Hematopoietic multipotent progenitor cell (in vitro differentiated cells): ENCODE measurements at regions not wholly inside any gene's neighbourhood (a gene's known extent, or its start where the extent isn't known, plus 50 kb on each side); places are given as distances from the start of the nearest gene placed in this dataset.
"Not testable (repeated sequence)": the region's sequence is repeated elsewhere in the genome, so short reads cannot be mapped to it uniquely, and the experiment has no call there.

Experiments
- DNase-seq, 3 donors: peaks; one replicate each; pipeline ENCODE4 v3.0.0-alpha.2; 2011 to 2015; ENCODE audit warnings: low read depth in 2 of 3, low spot score in 2 of 3

DNA sequence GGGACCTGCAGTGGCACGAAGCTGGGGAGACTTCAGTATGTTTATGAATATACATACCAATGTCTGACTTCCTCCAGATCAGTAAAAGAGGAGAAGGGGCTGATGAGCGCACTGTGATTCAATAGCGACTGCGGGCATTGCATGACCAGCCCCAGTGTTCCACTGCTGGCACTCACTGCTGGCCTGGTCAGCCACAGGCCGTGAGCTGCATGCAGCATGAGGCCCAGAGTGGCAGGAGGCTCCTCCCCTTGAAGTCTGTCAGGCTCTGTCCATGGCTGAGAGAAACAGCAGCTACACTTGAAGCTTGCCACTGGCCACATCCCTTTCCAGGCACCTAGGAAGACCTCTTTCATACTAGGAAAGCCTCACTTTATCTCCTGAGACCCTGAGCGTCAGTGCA is 265.9 kb upstream of the CDYL start:
- no peak for DNase-seq

DNA sequence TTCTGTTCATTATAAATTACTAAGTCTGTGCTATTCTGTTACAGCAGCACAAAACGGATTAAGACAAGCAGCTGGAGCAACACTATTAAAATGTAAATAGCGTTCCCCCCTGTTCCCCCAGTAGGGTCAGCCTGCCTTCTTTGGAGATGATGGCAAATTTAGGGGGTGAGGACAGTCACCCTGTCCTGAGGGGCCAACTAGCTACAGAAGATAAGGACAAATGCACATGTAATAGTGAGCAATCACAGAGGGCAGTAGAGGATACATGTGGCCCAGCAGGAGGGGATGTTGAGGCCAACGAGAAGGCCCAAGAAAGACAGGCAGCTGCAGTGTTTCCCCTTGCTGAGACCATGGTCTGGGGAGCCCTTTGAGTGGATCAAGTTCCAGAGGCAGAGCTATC is 266.7 kb upstream of the CDYL start:
- no peak for DNase-seq

DNA sequence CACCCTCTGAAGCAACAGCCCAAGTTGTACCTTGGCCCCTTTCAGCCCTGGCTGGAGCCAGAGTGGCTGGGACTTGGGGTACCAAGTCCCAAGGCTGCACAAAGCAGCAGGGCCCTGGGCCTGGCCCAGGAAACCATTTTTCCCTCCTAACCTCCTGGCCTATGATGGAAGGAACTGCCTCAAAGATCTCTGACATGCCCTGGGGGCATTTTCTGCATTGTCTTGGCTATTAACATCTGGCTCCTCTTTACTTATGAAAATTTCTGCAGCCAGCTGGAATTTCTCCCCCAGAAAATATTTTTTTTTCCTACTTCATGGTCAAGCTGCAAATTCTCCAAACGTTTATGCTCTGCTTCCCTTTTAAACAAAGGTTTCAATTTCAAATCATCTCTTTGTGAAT is 269.4 kb upstream of the CDYL start:
- DNase-seq = no peak

DNA sequence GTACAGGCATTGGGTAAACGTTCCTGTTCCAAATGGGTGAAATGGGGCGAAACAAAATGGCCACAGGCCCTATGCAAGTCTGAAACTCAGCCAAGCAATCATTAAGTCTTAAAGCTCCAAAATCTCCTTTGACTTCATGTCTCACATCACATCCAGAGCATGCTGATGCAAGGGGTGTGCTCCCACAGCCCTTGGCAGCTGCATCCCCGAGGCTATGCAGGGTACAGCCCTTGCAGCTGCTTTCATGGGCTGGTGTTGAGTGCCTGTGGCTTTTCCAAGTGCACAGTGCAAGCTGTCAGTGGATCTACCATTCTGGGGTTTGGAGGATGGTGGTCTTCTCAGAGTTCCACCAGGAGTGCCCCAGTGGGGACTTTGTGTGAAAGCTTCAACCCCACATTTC is 270.0 kb upstream of the CDYL start:
- no peak for DNase-seq

DNA sequence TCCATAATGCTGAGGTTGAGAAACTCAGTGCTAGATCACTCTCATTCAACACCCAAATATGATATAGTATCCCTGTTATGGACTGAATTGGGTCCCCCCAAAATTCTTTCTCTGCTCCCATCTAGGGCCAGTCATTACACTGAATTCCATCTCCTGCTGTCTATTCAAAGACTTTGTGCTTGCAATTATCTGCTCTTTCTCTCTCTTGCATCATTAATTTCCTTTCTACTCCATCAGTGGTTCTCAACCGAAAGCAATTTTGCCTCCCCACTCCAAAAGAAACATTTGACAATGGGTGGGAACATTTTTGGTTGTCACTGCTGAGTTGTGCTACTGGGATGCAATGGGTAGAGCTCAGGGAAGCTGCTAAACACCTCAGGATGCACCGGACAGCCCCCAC is 271.5 kb upstream of the CDYL start:
- DNase-seq = no peak

DNA sequence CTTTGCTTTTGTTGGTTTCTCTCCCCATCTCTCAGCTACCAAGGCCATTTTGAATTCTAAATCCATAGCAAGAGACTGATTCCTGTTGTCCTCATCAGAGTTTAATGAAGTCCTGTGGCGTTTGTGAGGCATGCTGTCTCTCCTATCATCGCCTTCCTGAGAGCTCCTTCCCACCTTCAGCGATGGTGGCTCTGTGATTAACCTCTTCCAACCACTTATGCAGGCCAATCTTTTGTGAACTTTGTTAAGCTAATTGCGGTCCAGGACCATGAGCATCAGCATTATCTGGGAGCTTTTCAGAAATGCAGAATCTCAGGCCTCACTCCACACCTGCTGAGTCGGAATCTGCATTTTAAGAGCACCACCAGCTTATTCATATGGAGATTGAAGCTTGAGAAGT is 272.5 kb upstream of the CDYL start:
- DNase-seq = no peak

DNA sequence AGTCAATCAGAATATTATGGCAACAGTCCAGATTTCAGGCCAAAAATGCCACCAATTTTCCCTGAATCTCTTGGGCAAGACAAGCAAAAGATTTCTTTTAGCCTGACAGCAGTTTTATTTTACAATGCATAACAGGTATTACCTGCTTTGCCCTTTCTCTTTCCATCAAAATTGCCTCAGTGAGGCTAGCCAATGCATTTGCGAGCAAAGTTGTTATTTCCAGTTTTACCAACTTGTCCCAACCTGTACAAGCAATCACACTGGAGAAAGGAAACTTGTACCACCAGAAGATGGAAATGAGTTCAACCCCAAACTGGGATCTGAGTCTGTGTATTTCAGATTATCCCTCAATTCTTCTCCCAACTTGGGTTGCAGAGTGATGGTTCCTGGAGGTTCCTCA is 279.9 kb upstream of the CDYL start:
- DNase-seq = no peak

DNA sequence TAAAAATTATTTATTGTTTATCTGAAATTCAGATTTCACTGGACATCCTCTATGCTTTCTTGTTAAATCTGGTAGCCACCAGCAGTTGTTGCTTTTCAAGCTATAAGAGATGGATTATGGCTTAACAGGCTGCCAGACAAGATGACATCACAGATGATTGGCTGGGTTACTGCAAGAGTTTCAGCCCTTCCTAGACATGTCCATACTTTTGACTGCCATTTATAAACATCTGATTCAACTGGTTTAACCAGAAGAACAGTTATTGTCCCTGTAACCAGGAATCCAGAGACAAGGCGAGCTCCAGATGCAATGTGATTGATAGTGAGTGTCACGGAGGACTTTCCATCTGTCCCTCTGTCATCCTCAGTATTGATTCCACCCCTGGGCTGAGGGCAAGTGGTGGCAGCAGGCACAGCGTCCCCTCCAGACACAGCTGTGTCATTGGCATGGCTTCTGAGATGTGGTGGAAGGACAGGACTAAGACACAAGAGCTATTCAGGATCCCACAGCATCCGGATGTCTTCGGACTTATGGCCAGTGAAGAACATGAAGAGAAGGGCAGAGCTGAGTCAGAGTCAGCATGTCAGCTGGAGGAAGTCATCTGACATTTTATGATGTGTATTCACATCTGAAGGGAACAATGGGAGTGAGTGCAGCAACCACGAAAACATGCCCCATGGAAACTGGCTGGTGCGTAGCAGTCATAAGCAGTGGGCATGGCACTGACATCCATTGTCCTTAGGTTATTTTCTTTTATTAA is 284.5 kb upstream of the CDYL start:
- DNase-seq = no peak

DNA sequence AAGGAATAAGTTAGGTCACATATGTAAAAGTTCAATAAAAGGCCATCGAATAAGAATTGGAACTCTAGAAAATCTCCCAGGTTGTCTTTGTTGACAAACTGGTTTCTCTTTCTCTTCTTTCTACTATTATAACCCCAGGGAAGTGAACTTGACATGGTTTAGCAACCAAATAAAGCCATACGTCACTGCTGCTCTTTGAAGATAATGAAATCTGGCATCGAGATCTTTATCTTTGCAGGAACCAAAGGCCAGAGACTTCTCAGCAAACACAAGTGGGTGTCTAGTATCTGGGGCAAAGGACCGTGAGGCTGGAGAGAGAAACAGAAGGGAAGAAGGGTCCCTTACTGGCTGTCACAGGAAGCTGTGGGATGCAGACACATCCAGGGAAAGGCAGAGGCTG is 286.7 kb upstream of the CDYL start:
- DNase-seq = no peak

DNA sequence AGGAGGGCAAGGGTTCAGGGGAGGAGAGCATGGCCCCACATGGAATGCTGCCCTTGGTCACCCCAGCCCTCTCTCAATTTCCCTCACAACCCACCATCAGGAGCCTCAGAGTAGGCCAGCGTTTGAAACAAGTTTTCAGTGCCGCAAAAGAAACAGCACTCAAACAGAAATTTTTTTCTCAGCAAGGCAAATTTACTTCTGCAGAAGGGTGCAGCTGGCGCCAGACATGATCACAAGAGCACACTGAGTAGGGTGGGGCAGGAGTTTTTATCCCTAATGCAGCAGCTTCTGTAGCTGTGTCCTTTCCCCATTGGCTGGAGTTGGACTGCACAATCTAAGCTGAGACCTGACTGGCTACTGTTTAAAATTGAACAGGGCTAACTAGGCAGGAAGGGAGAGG is 287.8 kb upstream of the CDYL start:
- no peak for DNase-seq

DNA sequence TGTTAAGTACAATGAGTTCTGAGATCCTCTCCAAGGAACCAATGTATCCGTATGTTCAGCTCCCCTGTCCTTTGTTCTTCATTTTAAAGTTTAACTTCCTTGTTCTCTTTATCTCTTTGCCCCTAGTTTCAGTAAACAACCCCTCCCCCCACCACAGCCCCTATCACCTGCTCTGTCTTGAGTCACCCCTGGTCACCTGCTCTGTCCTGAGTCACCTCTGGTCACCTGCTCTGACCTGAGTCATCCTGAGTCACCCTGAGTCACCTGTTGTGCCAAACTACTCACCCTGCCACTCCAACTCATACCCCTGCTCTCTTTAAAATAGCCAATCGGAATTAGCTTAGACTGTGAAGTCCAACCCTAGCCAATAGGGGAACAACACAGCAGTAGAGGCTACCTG is 288.7 kb upstream of the CDYL start:
- no peak for DNase-seq

DNA sequence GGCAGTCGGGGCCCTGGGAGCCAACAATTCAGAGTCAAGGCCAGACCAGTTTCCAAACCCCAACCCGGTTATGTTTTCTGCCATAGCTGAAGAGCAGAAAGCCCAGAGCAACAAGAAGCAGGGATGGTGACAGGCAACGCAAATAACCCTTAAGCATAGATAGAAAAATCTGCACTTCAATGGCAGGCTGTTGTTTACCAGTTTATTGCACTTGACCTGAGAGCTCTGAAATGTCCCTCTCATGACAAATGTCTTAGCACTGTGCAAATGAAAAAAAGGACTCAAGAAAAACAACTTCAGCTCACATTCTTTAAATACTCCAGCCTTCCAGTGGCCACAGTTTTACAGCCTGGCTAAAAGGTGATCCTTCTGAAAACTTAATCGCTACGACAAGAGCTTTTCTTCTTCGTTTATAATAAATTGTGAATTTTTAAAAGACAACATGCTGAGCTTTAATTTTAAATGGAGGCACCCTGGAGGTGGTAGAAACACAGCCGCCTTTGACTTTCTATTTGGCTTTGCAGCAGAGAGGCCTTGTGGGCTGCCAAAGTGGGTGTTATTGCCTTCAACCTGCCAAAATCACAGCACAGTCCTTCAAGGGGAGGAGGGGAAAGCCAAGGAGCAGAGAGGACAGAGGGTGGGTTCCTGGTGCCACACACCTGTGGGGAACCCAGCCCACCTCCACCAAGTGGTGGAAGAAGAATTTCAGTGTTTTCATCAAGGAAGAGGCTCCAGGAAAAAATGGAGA is 289.5 kb upstream of the CDYL start:
- DNase-seq = no peak

DNA sequence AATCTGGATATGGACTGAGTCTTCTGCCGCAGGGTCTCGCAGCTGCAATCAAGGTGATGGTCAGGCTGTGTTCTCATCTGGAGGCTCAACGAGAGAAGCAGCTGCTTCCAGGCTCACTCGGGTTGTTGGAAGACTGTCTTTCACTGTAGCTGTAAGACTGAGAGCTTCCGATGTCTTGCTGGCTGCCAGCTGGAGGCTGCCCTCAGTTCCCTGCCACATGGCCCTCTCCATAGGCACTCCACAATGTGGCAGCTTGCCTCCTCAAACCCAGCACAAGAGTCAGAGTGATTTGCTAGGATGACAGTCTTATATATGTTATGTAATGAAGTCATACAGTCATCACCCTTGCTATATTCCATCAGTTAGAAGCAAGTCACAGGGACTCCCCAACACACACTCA is 290.5 kb upstream of the CDYL start:
- DNase-seq = no peak

DNA sequence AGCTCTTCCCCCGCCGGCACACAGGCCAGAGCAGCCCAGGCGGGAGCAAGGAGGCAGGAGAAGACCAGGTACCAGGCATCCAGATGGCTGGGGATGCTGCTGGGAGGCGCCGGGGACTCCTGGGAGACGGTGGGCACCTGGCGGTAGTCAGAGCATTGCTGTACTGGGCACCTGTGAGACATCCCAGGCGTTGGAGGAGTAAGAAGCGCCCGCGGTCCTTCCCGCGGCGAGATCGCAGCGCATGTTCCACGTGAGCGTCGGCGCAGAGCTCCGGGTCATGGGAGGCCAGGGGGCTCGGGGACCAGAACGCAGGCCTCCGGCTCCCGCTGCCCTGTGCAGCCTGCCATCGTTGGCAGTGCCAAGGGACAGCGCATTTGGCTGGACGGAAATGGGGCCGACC is 293.7 kb upstream of the CDYL start:
- DNase-seq = no peak

DNA sequence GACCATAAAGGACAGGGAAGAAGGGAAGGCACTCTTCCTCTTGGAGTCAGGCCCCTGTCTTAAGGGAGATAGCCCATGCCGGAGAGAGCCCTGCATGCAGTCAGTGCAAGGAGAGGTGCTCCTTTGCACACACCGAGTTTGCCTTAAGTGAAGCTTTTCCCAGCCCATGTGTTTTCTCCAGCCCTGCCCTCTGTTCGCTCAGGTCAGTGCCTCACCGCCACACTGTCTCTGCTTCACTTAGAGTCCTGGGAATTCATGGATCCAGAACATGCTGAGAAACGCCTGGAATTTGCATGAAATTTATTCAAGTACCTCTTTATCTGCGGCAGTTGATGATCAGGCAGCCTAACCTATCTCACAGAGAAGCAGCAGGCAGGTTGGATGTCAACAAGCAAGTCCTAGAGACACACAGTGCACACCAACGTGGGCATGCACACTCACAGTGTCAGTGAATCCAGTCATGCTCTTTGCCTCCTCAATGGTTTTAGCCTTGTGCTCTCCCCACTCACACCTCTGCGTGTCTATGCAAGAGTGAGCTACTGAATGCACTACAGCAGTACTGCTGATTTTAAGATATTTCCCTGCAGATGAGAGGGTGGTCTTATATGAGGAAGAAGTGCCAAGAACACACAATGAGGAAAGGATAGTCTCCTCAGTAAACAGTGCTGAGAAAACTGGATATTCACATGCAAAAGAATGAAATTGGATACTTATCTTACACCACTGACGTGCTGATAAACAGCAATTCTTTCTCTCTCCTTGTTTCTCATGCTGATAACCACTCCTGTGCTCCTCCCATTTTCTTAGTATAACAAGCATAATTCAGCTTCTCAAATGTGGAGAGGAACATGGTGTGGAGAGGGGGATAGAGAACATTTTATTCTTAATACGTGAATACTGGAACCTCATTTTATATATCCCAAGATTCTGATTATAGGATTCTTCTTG is 295.1 kb upstream of the CDYL start:
- DNase-seq = no peak

DNA sequence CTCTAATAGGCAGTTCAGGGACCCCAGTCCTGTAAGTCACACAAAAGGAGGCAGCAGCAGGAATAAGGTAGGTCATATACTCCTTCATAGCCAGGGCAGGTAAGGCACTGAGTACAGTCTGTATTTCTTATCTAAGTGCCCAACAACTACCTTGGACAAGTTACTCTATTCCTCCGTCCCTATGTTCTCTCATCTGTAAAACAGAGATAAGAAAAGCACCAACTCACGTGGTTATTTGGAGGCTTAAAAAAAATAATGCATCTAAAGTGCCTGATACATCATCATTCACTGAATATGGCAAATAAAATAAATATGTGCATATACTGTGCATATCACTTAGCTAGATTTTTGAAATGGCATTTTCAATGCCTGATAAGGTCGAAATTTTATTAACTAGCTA is 298.1 kb upstream of the CDYL start:
- no peak for DNase-seq

DNA sequence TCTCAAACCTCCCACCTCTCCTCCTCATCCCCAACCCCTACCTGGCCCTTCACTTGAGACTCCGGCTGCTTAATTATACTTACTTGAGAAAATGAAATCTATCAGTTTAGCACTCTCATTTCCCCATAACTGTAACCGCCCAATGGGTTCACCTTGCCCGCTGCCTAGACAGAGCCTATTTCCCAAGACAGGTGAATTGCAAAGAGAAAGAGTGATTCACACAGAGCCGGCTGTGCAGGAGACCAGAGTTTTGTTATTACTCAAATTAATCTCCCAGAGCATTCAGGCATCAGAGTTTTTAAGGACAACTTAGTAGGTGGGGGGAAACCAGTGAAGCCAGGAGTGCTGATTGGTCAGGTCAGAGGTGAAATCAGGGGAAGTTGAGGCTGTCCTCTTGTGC is 301.4 kb upstream of the CDYL start:
- DNase-seq = no peak

DNA sequence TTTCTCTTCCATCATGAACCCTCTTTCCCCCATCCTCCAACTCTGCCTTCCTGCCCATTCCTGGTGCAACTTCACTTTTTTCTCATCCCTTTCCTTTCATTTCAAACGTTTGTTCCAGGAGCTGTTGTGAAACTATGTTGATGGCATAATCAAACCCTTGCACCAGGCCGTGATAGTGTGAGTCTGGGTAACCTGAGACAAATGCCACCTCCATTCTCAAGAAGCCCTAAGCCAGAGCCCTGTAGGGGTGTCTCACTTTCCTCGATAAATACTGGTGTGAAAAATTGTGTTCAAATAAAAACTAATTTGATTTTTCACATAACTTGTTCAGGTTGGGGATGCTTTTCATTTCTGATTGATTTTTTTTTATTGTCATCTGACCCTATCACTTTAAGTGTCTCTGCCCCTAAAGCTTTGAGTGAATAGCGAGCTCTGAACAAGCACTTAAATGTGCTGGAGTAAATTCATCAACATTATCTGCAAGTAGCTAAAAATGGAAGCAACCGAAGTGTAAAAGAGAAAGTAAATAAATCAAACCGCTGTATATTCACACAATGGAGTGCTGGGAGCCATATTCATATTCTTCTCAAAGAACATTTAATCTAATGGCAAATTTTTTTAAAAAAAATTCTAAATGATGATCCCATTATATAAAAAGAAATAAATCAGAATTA is 303.1 kb upstream of the CDYL start:
- no peak for DNase-seq

DNA sequence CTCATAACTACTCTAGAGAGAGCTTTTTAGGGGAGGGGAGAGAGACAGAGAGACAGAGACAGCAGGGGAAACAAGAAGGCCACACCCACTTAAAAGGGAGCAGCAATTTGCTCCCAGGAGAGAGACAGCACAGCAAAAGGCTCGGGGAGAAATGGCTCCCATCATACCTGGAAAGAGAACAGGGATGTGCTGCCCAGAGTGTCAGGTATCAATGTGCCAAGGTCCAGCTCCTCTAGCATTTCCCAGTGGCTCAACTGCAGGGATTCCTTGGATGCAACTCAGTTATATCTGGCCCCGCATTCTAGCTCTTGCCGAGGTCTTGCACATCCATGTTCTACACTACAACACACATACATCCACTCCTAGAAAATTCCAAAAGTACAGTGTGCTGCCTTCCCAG is 304.0 kb upstream of the CDYL start:
- no peak for DNase-seq

DNA sequence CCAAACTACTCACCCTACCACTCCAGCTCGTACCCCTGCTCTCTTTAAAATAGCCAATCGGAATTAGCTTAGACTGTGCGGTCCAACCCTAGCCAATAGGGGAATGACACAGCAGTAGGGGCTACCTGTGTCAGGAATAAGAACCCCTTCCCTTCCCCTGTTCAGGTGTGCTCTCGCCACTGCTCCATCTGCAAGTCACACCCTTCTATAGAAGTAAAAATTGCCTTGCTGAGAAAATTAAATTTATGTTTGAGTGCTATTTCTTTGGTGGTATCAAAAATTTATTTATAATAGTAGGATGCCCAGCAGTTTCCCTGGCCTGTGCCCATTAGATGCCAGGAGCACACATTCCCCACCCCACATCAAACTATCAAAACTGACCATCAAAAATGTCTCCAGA is 304.7 kb upstream of the CDYL start:
- not testable (repeated sequence) for DNase-seq

DNA sequence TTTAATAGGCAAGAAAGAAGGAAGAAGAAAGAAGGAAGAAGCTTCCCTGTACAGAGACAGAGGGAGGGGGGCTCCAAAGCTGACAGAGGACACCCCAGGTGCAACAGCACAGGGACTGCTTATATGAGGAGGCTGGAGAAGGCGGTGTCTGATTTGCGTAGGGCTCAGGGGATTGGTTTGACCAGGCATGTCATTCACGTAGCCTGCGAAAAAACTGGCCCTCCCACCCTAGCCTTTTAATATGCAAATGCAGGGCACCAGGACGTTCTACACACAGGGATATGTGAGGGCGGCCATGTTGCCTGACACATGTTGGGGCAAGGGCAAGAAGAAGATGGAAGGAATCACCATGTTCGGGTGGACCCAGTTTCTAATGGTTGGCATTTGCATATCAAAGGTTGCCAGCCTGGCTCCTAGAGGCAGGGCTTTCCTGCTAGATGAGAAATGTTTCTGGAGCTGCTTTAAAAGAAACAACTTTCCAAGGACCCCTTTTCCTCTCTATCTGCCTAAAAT is 305.4 kb upstream of the CDYL start:
- DNase-seq = no peak
